GM12864 (cell line): ENCODE measurements at regions not wholly inside any gene's neighbourhood (a gene's known extent, or its start where the extent isn't known, plus 50 kb on each side); places are given as distances from the start of the nearest gene placed in this dataset.
A peak's percentile ranks its signal among the peaks of the same experiment; 100 is the strongest.

Experiments
- DNase-seq: peaks from one replicate; pipeline ENCODE4 v3.0.0-alpha.2; 2011; ENCODE audit warnings: low read depth
- H3K4me3 ChIP-seq: 2 replicates; pipeline ENCODE4 v1.5.1; 2011; ENCODE audit warnings: mild to moderate bottlenecking, low read depth, low read length, control low read depth
- TF ChIP-seq, protein P1 (sequence below): IDR thresholded peaks from 2 replicates; pipeline ENCODE4 v1.5.1; 2011; ENCODE audit warnings: low read depth, mild to moderate bottlenecking, moderate library complexity, low read length, control low read depth, inconsistent platforms; ENCODE audit errors: missing control alignments

DNA sequence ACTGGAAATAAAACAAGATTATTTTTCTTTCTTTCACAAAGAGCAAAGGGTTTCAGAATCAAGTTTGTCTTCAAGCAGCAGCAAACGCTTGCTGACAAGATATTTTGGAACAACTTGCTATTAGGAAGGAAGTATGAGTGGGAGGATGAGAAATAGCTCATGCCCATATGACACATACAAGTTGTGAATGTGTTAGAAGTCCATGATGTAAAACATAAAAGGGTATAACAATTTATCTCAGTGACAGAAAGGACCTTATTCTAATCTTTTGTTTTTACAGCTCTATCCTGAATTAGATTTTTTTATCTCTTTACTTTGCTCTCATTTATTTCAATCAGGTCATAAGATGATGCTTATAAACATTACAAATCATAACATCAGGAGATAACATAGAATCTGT lies 516.6 kb upstream of the MEF2C start:
- H3K4me3 ChIP-seq, result no peak overlapping the region
- DNase-seq, result no peak

DNA sequence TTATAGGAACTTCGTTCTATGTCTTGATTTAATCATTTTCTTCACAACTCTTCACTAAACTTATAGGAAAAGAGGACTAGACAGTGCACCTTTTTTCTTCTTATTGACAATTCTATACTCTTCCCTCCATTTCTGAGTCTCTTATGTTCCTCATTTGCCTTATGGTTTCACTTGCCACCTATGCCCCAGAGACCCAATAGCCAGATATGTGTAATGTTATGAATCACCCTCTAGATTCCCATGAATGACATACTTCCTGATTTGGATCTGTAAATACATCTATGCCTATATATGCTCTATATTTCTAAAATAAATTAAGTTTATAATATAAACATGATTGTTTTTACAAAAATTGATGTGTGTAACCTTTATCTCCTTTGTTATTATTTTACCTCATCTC lies 514.1 kb upstream of the MEF2C start:
- no peak for DNase-seq
- TF ChIP-seq, protein P1, sequence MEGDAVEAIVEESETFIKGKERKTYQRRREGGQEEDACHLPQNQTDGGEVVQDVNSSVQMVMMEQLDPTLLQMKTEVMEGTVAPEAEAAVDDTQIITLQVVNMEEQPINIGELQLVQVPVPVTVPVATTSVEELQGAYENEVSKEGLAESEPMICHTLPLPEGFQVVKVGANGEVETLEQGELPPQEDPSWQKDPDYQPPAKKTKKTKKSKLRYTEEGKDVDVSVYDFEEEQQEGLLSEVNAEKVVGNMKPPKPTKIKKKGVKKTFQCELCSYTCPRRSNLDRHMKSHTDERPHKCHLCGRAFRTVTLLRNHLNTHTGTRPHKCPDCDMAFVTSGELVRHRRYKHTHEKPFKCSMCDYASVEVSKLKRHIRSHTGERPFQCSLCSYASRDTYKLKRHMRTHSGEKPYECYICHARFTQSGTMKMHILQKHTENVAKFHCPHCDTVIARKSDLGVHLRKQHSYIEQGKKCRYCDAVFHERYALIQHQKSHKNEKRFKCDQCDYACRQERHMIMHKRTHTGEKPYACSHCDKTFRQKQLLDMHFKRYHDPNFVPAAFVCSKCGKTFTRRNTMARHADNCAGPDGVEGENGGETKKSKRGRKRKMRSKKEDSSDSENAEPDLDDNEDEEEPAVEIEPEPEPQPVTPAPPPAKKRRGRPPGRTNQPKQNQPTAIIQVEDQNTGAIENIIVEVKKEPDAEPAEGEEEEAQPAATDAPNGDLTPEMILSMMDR, result no peak
- no peak overlapping the region; the same call in 1 of the 2 replicates for H3K4me3 ChIP-seq

More for the DNA sequence above, 516.6 kb upstream of the MEF2C start:
- TF ChIP-seq, protein P1, result no peak

GRCh38 chr5:89396278-89396954 lies 513.4 kb upstream of the MEF2C start:
- peak; percentile 51 for DNase-seq
- TF ChIP-seq, protein P1, result no peak
- H3K4me3 ChIP-seq, result no peak overlapping the region; the same call in 1 of the 2 replicates

DNA sequence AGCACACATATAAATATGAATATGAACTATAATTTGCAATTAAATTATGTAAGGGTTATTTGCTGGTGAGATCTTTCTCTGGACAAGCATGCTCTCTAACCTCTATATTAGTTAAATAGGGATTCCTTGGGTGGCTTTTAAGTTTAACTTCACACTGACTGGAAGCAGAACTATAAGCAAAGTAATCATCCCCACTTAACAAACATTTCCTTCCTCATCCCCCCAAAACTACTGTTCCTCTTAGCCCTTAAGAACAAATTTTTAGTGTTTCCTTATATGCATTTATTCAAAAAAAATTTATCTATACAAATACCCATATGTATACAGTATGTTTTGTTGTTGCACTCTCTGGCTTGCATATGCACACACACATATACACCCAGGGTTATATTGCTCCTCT lies 512.1 kb upstream of the MEF2C start:
- TF ChIP-seq, protein P1, result no peak
- no peak for DNase-seq
- H3K4me3 ChIP-seq, result no peak overlapping the region

DNA sequence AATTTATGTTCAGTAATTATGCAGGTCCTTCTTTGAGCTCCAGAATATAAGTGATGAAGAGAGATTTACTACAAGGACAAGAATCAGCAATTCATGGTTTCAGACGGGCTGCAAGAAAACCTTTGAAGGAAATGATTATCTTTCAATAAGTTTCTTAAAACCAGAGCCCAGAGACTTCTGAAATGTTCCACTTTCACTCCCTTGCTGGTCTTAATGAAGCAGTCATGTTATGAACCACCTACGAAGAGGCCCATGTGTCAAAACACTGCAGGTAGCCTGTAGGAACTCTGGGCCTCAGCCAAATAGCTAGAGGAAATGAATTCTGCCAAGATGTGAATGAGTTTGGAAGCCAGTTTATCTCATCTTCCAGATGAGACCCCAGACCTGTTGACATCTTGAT lies 505.9 kb upstream of the MEF2C start:
- TF ChIP-seq, protein P1, result no peak
- no peak overlapping the region for H3K4me3 ChIP-seq
- DNase-seq, result no peak

- no peak for DNase-seq
- no peak overlapping the region for H3K4me3 ChIP-seq
- TF ChIP-seq, protein P1, result no peak
Measured at GRCh38 chr5:89384391-89384790, 501.4 kb upstream of the MEF2C start.

GRCh38 chr5:89380635-89381034 lies 497.7 kb upstream of the MEF2C start:
- DNase-seq, result no peak
- no peak overlapping the region for H3K4me3 ChIP-seq
- TF ChIP-seq, protein P1, result no peak
